Brain pericyte (primary cell): ENCODE measurements at regions not wholly inside any gene's neighbourhood (a gene's known extent, or its start where the extent isn't known, plus 50 kb on each side); places are given as distances from the start of the nearest gene placed in this dataset.
A peak's percentile ranks its signal among the peaks of the same experiment; 100 is the strongest.
"Not testable (repeated sequence)": the region's sequence is repeated elsewhere in the genome, so short reads cannot be mapped to it uniquely, and the experiment has no call there.

Source experiments
- DNase-seq: peaks from one replicate; pipeline ENCODE4 v3.0.0-alpha.2; 2012; ENCODE audit warnings: low read depth, low spot score

DNA sequence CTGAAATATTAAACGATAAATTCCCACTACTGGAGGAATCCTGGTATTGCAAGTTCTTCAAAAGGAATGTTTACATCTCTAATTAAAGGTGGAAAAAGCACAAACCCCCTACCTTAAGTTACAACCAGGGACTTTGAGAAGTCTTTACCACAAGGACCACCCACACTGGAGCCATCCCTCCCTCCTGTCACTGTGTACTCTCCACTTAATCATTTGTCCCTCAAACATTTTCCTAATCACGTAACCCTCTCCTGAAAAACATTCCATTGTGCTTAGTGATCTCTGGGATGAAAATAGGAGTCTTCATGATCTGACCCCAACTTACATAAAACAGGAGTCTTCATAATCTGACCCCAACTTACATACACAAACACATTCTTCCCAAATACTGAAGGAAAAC, 85.7 kb downstream of the SUCLG1 start:
- no peak for DNase-seq

DNA sequence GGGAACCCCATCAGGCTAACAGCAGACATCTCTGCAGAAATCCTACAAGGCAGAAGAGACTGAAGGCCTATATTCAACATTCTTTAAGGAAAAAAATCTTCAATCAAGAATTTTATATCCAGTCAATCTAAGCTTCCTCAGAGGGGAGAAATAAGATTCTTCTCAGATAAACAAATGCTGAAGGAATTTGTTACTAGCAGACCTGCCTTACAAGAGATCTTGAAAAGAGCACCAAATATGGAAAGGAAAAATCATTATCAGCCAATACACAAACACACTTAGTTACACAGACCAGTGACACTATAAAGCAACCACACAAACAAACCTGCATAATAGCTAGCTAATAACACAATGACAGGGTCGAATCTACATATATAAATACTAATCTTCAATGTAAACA, 96.5 kb downstream of the SUCLG1 start:
- no peak for DNase-seq

DNA sequence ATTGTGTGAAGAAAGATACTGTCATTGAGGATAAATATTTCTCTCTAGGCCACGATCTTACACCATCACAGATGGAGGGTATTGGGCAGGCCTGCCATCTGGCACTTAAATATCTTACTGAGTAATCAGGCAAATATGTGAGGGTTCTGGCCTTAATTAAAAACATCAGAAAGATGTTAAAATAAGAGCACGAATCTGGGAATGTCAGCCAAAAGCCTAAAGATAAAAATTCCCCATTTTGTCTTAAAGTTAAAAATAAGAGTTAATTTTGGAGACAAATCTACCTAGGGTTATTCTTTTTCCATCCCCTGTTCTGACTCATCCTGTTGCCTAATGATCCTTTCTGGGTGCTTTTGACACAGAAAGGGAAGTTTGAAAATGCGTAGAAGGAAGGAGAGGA, 121.0 kb downstream of the SUCLG1 start:
- no peak for DNase-seq

DNA sequence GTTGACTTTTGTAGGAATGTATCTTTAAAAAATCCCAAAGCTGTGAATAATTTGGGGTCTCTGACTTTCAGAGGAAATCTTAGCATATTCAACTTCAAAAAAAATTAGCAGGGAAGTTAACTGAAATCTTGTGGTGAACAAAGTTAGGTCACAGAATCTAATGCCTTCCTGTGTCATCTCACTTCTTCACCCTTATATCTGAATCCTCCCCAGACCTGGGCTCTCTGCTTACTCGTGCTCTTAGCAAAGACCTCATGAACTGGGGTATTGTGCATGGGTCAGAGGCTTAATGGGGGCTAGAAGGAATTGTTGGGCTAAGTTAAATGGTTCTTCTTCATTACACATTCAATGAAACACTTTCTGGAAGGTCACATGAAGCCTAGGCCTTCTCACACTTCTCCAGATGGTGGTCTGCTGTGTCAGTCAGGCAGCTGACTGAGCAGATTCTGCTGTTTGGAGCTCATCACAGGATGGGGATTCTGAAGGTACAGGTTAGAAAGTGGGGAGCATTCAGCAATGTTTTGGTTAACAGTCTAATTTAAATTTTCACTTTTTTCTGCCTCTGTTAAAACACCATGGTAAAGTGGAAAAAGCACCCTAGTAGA, 131.3 kb downstream of the SUCLG1 start:
- DNase-seq, result no peak

DNA sequence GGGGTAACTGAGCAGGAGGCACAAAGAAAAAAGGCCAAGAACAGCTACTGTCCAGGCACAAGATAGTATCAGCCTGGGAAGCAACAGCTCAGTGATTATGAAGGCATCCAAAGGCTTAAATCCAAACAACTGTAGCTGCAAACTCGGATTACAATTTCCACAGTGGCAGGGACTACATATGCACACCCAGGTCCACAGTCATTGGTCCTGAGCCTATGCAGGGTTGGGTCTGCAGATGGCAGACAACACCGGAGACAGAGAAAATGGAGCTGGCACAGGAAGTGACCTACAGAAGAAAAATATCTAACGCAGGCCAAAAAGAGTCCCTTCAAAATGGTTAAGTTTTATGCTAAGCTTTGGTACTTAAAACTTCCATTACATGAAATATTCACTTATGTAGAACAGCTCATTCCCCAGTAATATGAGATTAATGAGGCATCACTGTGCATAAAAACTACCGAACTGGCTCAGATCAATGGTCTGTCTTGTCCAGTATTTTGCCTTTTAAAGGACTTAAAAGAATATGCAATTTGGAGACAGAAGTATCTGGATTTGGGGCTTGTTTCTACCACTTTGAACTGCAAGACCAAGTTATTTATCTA, 132.1 kb downstream of the SUCLG1 start:
- no peak for DNase-seq

DNA sequence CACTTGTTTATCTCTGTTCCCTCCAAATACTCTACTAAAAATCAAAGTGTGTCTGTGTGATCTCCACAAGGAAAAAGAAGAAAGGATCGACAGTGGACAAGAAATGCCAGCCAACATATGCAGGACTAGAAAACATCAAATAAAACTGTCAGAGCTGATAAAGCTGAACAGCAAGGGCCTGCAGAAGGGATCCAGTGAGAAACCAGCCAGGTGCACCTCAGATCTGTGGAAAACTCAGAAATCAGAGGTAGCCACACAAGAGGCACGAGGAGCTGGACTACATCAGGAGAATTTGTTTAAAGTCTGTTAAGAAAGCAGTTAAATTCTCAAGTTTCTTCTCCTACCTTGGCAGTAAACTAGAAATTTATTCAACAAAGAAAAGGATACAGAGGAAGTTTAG, 135.2 kb downstream of the SUCLG1 start:
- DNase-seq, result no peak

DNA sequence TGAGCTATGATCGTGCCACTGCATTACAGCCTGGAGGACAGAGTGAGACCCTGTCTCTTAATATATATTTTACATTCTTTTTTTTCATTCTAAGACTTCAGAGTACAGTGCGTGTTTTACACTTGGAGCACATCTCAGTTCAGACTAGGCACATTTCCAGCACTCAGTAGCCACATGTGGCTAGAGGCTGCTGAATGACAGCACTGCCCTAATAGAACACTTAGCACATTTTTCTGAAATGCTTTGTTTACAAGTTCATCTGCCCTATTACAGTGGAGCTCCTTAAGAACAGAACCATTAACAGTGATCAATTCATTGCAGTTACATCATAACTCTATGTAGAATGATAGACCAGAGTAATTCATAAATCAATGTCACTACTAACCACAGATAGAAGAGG, 138.1 kb downstream of the SUCLG1 start:
- no peak for DNase-seq

DNA sequence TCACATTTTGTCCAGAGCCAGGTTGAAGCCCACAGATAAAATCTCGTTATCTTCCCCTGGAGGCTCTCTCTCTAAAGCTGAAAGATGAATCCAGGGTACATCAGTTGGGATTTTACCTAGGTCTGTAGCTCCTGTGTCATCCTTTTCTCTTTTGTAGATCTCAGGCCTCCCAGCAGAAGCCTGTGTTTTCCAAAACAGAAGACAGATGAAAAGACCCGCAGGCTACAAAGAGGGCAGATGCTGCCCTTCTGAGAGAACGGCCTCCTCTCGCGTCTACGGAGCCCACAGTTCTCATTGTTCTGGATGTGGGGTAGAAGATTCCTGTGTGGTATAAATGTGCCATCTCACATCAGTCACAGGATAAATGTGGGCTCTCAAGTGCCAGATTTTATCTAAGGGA, 139.5 kb downstream of the SUCLG1 start:
- DNase-seq, result no peak

DNA sequence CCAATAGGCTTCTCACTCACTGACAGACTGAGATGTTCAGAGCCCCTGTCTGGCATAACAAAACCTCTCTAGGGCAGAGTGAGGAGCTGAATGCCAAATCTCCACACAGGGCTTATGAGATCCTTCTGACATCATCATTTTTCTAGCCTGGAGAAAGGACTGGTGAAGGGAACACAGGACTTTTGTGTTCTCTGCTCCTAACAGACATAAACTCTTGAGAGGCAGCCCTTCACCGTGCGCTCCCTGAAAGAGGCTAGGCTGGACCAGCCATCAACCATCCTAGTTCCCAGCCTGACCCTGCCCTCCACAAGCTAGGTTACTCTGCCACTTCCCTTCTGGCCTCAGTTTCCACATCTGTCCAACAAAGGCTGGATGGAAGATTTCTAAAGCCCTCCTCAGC, 141.9 kb downstream of the SUCLG1 start:
- no peak for DNase-seq

DNA sequence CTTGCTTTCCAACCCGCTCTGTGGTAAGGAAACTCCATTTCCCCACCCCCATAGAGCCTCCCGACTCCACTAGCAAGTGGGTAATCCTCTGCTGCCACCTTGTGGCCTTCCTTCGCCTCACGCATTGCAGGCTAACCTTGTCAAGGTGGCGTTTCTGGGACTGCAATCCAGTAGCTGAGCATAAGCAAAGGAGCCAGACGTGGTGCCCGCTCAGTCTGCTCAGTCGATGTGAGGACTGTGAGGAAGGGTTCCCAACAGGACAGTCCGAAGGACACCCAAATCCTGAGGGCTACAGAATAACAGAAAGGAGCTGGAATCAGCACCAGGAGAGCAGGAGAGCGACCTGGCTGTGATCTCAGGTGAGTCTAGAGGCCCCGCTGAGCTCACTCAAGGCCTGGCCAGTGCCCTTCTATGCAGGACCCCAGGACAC, 144.2 kb downstream of the SUCLG1 start:
- DNase-seq, result peak; percentile 2

DNA sequence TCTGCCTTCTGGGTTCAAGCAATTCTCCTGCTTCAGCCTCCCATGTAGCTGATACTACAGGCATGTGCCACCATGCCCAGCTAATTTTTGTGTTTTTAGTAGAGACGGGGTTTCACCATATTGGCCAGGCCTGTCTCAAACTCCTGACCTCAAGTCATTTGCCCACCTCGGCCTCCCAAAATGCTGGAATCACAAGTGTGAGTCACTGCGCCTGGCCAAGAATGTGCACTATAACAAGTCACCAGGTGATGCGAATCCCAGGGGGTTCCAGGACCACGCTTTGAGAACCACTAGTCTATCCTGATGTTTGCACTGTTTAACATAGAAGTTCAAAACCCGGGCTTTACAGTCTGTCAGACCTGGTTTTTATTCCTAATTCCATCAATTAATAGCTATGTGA, 144.8 kb downstream of the SUCLG1 start:
- no peak for DNase-seq

DNA sequence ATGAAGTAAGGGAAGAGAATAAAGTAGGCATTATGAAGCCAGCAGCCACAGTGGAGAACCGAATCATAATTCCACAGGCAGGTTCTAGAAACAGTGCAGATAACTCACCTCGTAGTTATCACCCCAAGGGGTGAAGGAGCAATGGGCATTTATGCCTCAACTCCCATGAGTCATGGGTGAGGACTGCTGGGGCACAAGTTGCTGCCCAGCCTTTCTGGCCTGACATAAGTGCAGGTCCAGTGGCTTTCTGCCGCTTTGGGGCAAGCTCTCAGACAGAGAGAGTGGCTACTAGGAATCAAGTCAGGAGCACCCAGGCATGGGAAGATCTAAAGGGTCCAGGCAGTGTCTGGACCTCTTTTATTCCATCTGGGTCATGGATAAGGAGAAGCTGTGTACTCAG, 149.8 kb downstream of the SUCLG1 start:
- DNase-seq, result no peak

DNA sequence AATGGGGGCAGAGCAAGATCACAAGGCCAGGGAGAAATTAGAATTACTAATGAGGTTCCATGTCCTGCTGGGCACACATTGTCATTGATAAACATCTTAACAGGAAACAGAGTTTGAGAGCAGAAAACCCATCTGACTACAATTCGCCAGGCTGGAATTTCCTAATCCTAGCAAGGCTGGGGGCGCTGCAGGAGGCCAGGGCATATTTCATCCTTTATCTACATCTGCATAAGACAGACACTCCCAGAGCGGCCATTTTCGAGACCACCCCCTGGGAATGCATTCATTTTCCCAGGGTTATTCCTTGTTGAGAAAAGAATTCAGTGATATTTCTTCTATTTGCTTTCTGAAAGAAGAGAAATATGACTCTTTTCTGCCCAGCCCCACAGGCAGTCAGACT, 152.7 kb downstream of the SUCLG1 start:
- DNase-seq, result no peak

DNA sequence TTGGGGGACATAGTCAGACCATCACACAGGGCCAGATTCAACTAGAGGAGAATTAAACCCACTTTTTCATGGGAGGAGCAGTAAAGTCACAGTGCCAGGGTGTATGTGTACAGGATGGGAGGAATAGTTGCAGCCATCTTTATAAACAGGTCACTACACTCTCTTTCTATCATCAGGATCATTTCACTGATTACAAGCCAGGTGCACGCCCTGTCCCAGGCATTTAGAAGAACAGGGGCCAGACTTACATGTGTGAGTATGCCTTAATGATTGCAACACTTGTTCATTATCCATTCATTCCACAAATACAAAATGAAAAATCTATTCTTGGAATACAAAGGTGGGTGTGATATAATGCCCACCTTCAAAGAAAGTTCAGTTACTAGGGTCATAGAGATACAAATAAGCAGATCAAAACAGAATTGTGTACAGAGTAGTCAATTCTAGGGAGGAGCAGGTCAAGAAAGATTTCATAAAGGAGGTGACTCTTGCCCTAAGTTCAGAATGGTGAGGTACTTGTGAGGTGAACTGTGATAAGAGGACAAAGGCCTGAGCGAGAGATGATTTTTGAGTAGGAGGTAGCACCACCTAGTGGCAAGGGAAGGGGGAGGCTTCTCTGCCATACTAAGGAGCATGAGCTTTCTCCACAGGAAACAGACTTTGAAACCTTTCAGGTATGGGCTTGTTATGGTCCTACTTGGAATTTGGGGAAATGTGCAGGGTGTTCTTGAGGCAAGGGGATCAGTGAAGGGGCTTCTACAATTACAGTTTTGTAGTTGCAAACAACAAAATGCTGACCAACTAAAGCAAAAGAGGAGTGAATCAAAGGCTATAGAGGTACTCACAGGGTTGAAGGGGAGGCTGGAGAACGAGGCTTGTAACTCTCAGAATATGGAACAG, 156.3 kb downstream of the SUCLG1 start:
- DNase-seq, result no peak

DNA sequence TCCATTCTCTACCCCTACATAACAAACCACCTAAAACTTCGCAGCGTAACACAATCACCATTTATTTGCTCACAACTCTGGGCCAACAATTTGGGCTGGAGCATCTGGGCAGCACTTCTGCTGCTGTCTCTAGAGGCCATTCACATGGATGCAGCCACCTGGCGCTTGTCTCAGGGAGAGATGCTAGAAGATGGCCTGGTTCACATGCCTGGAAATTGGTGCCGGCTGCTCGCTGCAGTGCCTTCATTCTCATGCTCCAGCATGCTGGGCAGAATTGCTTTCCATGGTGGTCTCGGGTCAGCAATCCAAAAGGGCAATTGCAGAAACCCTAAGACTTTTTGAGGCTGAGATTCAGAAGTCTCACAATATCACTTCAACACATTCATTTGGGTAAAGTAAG, 157.4 kb downstream of the SUCLG1 start:
- no peak for DNase-seq

DNA sequence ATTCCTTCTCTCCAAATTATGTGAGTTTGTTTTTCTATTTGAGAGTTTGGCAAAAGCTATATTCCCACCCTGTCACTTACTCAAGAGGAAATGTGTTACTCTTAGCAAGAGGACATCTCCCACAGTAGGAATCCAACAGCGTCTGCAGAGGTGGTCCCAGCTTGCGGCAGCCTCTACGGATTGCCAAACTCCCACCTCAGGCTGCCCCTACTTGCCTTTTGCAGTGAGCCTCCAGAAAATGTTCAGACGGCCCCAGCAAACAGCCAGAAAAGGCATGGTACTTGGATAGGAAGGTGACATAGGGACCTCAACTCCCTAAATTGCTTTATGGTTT, 158.4 kb downstream of the SUCLG1 start:
- no peak for DNase-seq

DNA sequence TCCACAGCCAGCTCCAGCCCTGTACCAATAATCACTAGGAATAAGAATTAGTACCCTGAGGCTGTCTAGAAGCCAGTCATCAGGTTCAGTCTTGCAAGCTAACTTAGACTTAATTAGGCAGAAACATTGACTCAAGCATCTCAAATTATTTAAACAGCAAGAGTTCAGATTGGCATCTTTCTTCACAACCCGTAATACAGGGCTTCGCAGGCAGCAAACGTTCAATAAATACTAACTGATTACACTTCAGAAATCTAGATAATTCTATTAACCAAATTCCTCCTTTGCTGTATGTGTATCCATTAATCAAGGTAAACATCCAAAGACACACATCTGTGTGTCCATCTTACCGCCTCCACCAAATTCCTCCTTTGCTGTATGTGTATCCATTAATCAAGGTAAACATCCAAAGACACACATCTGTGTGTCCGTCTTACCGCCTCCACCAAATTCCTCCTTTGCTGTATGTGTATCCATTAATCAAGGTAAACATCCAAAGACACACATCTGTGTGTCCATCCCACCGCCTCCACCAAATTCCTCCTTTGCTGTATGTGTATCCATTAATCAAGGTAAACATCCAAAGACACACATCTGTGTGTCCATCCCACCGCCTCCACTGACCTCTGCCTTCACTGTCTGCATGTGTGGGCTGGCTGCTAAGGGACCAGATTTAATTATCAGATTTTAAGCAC, 158.9 kb downstream of the SUCLG1 start:
- DNase-seq, result not testable (repeated sequence)

DNA sequence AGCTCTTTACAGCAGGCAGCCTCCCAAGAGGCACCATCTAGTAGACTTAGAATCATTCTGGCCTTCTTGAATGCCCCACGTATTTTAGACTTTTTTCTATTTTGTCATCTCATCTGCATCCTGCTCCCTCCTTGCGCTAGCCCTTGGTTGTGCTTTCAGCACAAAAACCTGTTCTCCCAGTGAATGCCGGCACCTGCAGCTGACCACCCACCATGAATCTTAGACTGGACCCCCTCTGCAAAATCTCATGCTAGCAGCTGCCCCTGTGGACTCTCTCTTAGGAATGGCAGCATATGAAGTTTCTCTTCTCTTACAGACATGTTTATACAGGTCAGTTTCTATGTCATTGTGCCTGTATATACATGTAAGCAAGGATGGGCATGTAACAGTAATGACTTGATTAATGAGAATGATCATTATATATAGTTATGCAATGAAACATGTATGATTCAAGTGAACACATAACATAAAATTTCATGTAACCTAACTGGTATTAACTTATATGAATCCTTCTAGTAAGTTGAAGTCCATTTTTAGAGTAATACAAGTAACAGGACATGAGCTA, 159.8 kb downstream of the SUCLG1 start:
- DNase-seq, result no peak

DNA sequence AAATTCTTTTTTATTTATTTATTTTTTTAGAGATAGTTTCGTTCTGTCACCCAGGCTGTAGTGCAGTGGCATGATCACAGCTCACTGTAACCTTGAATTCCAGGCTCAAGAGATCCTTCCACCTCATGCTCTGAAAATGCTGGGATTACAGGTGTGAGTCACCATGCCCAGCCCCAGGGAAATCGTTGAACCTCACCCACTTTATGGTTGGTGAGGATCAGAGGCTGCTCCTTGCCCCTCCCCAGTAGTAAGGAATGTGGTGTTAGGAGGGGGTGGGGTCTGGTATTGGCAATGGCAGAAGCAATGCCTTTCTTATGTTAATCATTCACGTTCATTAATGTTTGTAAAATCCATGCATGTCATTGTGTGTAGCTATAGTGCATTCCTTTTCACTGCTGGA, 161.9 kb downstream of the SUCLG1 start:
- no peak for DNase-seq

DNA sequence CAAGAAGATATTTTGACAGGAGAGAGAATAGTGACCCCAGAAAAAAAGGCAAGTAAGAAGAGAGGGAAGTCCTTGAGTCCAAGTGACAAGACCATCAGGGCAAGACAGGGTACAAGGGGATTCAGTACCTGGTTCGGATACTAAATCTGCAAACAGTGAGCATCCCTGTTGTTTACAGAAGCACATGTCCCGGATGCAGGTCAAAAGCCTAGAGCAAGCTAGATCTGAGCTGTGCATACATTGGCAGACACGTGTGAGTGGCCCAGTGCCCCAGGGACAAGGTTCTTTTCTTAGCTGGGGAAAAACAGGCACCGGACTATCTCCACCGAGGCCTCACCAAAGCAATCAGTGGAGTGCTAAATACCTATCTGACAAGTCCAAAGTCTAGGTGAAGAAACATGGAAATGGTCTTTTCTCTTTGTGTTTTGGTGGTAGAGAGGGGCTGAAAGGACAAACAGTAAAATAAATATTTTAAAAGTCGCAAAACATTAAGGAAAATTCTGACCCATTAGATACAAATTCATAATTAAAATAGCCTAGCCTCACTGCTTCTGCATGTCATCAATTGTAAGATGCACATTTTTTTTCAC, 165.2 kb downstream of the SUCLG1 start:
- DNase-seq, result no peak

DNA sequence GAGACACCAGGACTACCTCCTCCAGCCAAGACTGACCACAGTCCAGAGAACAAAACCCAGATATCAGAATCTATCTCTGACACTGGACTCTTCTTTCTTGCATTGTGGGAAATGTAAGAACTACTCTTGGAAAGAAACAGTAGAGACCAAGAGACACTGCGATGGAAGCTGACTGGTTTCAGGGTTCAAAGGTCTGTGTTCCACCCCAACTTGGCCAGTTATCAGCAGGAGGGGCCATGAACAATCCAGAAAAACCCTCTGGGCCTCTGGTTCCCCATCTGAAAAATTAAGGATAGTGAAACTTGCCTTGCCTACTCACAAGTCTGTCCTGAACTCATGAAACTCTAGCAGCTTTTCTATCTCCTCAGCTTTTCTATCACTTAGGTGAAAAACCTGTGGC, 166.5 kb downstream of the SUCLG1 start:
- DNase-seq, result no peak

DNA sequence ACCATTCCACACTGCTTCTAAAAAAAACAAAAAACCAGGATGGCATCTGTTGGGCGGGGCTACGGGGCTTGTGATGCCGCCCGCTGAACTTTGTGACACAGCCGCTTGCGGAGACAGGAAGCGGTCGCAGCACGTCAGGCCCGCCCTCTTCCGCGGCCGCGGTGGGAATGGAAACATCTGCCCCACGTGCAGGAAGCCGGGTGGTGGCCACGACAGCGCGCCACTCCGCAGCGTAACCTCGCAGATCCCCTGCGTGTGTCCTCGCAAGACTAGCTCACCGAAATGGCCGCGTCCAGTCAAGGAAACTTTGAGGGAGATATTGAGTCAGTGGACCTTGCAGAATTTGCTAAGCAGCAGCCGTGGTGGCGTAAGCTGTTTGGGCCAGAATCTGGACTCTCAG, 168.5 kb downstream of the SUCLG1 start:
- DNase-seq, result no peak
